Right renal cortex interstitium (tissue), 3 donors: ENCODE measurements at regions not wholly inside any gene's neighbourhood (a gene's known extent, or its start where the extent isn't known, plus 50 kb on each side); places are given as distances from the start of the nearest gene placed in this dataset.

Experiments used
- DNase-seq, 3 donors: peaks; one replicate each; pipeline ENCODE4 v3.0.0-alpha.2; 2013; ENCODE audit warnings: low read depth in 3 of 3, low spot score in 2 of 3

- no peak for DNase-seq
Measured at GRCh38 chr2:122739732-122740593, 984.5 kb downstream of the TSN start.

GRCh38 chr2:122740594-122740948 lies 985.1 kb downstream of the TSN start:
- DNase-seq = no peak

- no peak for DNase-seq
Measured at GRCh38 chr2:122741403-122741802, 986.0 kb downstream of the TSN start.

- no peak for DNase-seq
Measured at GRCh38 chr2:122743021-122743675, 987.7 kb downstream of the TSN start.

- no peak for DNase-seq
Measured at GRCh38 chr2:122745603-122746002, 990.2 kb downstream of the TSN start.

- DNase-seq = no peak
Measured at GRCh38 chr2:122747670-122748069, 992.2 kb downstream of the TSN start.

GRCh38 chr2:122748552-122749011 lies 993.1 kb downstream of the TSN start:
- no peak for DNase-seq

GRCh38 chr2:122749405-122749804 lies 994.0 kb downstream of the TSN start:
- no peak for DNase-seq

GRCh38 chr2:122750095-122750494 lies 994.6 kb downstream of the TSN start:
- DNase-seq = no peak

GRCh38 chr2:122750808-122751207 lies 995.4 kb downstream of the TSN start:
- DNase-seq = no peak

- DNase-seq = no peak
Measured at GRCh38 chr2:122753336-122753735, 997.9 kb downstream of the TSN start.

GRCh38 chr2:122754561-122754960 lies 999.1 kb downstream of the TSN start:
- DNase-seq = no peak

GRCh38 chr2:122755281-122755780 lies 999.9 kb downstream of the TSN start:
- no peak for DNase-seq

GRCh38 chr2:122758967-122759366 lies 1003.5 kb downstream of the TSN start:
- no peak for DNase-seq

- DNase-seq = no peak
Measured at GRCh38 chr2:122764014-122764413, 1008.6 kb downstream of the TSN start.

GRCh38 chr2:122780251-122780650 lies 1024.8 kb downstream of the TSN start:
- DNase-seq = no peak

GRCh38 chr2:122794100-122794499 lies 1038.6 kb downstream of the TSN start:
- DNase-seq = no peak

- no peak for DNase-seq
Measured at GRCh38 chr2:122795763-122796162, 1040.3 kb downstream of the TSN start.

- DNase-seq = no peak
Measured at GRCh38 chr2:122799391-122799790, 1043.9 kb downstream of the TSN start.

- DNase-seq = no peak
Measured at GRCh38 chr2:122800781-122801180, 1045.3 kb downstream of the TSN start.

- DNase-seq = no peak
Measured at GRCh38 chr2:122804494-122804893, 1049.0 kb downstream of the TSN start.

- DNase-seq = no peak
Measured at GRCh38 chr2:122805346-122805745, 1049.9 kb downstream of the TSN start.
